H1 (cell line): ENCODE measurements at regions not wholly inside any gene's neighbourhood (a gene's known extent, or its start where the extent isn't known, plus 50 kb on each side); places are given as distances from the start of the nearest gene placed in this dataset.

Experiments
- JUN ChIP-seq: IDR thresholded peaks from 2 replicates; pipeline ENCODE4 v1.6.1; 2011; ENCODE audit warnings: low read depth, mild to moderate bottlenecking, improper control_type of control experiment, low read length
- RXRA ChIP-seq: IDR thresholded peaks from 2 replicates; pipeline ENCODE4 v1.6.1; 2011; ENCODE audit warnings: low read depth, mild to moderate bottlenecking, low read length, moderate library complexity; ENCODE audit not compliant: insufficient read depth
- TAF7 ChIP-seq: optimal IDR thresholded peaks from 2 replicates; pipeline ENCODE3; 2011; ENCODE audit warnings: low read depth, mild to moderate bottlenecking, inconsistent platforms, low read length, moderate library complexity, borderline replicate concordance
- TCF12 ChIP-seq: IDR thresholded peaks from 2 replicates; pipeline ENCODE4 v1.6.1; 2011; ENCODE audit warnings: low read depth, mild to moderate bottlenecking, low read length
- TEAD4 ChIP-seq: IDR thresholded peaks from 2 replicates; pipeline ENCODE4 v1.6.1; 2012; ENCODE audit warnings: low read depth, low read length, inconsistent platforms, mixed read lengths
- TF ChIP-seq, protein P1 (sequence below): fragments of 300-600 bp; sonication (generic); IDR thresholded peaks from 2 replicates; pipeline ENCODE4 v1.7.1; 2012; ENCODE audit warnings: low read length, moderate library complexity, mild to moderate bottlenecking, inconsistent platforms; ENCODE audit not compliant: insufficient replicate concordance

DNA sequence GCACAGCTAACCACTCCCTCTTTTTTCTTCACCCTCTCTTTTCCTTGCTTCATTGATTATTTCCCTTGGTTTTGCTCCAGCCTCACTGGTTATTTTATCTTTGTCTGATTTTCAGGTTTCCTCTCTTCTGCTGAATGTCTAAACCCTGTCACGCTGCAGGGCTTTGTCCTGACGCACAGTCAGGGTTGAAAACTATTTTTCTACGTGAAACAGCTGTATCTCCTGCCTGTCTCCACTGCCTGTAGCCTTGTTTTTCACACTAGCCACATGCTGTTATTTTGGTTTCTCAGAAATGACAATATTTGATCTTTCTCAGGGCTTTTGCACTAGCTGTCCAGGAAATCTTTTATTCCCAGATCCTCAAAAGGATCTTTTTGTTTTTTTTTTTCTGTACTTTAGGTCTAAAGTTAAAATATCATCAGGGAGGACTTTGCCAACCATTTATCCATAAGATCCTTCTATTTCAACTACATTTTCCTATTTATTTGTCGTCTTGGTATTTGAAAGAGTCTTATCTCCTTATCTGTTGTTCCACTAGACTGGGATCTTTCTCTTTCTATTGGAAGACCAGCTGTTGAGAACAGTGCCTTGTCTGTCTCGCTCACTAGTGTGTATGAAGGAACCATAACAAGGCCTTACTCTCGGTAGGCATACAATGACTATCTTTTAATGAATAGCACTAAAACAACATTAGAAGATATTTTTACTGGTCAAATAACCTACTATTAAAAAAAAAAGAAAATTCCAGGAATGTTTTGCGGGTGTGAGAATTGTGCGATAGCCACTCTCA is 164.3 kb downstream of the PDHA2 start (continued):
- TF ChIP-seq, protein P1, sequence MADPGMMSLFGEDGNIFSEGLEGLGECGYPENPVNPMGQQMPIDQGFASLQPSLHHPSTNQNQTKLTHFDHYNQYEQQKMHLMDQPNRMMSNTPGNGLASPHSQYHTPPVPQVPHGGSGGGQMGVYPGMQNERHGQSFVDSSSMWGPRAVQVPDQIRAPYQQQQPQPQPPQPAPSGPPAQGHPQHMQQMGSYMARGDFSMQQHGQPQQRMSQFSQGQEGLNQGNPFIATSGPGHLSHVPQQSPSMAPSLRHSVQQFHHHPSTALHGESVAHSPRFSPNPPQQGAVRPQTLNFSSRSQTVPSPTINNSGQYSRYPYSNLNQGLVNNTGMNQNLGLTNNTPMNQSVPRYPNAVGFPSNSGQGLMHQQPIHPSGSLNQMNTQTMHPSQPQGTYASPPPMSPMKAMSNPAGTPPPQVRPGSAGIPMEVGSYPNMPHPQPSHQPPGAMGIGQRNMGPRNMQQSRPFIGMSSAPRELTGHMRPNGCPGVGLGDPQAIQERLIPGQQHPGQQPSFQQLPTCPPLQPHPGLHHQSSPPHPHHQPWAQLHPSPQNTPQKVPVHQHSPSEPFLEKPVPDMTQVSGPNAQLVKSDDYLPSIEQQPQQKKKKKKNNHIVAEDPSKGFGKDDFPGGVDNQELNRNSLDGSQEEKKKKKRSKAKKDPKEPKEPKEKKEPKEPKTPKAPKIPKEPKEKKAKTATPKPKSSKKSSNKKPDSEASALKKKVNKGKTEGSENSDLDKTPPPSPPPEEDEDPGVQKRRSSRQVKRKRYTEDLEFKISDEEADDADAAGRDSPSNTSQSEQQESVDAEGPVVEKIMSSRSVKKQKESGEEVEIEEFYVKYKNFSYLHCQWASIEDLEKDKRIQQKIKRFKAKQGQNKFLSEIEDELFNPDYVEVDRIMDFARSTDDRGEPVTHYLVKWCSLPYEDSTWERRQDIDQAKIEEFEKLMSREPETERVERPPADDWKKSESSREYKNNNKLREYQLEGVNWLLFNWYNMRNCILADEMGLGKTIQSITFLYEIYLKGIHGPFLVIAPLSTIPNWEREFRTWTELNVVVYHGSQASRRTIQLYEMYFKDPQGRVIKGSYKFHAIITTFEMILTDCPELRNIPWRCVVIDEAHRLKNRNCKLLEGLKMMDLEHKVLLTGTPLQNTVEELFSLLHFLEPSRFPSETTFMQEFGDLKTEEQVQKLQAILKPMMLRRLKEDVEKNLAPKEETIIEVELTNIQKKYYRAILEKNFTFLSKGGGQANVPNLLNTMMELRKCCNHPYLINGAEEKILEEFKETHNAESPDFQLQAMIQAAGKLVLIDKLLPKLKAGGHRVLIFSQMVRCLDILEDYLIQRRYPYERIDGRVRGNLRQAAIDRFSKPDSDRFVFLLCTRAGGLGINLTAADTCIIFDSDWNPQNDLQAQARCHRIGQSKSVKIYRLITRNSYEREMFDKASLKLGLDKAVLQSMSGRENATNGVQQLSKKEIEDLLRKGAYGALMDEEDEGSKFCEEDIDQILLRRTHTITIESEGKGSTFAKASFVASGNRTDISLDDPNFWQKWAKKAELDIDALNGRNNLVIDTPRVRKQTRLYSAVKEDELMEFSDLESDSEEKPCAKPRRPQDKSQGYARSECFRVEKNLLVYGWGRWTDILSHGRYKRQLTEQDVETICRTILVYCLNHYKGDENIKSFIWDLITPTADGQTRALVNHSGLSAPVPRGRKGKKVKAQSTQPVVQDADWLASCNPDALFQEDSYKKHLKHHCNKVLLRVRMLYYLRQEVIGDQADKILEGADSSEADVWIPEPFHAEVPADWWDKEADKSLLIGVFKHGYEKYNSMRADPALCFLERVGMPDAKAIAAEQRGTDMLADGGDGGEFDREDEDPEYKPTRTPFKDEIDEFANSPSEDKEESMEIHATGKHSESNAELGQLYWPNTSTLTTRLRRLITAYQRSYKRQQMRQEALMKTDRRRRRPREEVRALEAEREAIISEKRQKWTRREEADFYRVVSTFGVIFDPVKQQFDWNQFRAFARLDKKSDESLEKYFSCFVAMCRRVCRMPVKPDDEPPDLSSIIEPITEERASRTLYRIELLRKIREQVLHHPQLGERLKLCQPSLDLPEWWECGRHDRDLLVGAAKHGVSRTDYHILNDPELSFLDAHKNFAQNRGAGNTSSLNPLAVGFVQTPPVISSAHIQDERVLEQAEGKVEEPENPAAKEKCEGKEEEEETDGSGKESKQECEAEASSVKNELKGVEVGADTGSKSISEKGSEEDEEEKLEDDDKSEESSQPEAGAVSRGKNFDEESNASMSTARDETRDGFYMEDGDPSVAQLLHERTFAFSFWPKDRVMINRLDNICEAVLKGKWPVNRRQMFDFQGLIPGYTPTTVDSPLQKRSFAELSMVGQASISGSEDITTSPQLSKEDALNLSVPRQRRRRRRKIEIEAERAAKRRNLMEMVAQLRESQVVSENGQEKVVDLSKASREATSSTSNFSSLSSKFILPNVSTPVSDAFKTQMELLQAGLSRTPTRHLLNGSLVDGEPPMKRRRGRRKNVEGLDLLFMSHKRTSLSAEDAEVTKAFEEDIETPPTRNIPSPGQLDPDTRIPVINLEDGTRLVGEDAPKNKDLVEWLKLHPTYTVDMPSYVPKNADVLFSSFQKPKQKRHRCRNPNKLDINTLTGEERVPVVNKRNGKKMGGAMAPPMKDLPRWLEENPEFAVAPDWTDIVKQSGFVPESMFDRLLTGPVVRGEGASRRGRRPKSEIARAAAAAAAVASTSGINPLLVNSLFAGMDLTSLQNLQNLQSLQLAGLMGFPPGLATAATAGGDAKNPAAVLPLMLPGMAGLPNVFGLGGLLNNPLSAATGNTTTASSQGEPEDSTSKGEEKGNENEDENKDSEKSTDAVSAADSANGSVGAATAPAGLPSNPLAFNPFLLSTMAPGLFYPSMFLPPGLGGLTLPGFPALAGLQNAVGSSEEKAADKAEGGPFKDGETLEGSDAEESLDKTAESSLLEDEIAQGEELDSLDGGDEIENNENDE: no peak
- TF ChIP-seq TEAD4 (no peak), JUN (no peak), TCF12 (no peak), RXRA (no peak), TAF7 (no peak)
